Endothelial cell of umbilical vein (primary cell): ENCODE measurements at regions not wholly inside any gene's neighbourhood (a gene's known extent, or its start where the extent isn't known, plus 50 kb on each side); places are given as distances from the start of the nearest gene placed in this dataset.

Experiments
- BruUV-seq: library from RNA; stranded (reverse); fragments of 400-500 nt; replicated peaks from 2 replicates; lab custom pipeline; 2021; lab: Mats Ljungman, UMichigan
- CTCF ChIA-PET: fragments of 300-600, 350-600 bp; sonication (Branson Sonifier 250); formaldehyde crosslinking; loops from one replicate; lab custom pipeline; 2021; ENCODE audit warnings: antibody characterized with exemption, inconsistent platforms; lab: Charles Lee
- POLR2A ChIA-PET: fragments of 300-600, 350-600 bp; sonication (Branson Sonifier 250); formaldehyde crosslinking; loops from one replicate; lab custom pipeline; 2021; ENCODE audit warnings: antibody characterized with exemption, inconsistent platforms; lab: Charles Lee
- DNase-seq: peaks from one replicate; pipeline ENCODE4 v3.0.0-alpha.2; 2011; ENCODE audit warnings: low read depth, low spot score
- FAIRE-seq: peaks from 2 replicates; lab custom pipeline; 2011; peaks lifted over from hg19 to GRCh38; lab: Jason Lieb, UNC
- H2AFZ ChIP-seq: 2 replicates; pipeline ENCODE4 v1.6.0; 2012; ENCODE audit warnings: low read depth, low read length, control low read depth, inconsistent platforms
- H3K27ac ChIP-seq: 2 replicates; pipeline ENCODE4 v1.5.1; 2011; ENCODE audit warnings: low read depth, mild to moderate bottlenecking, control low read depth, low read length, moderate library complexity; ENCODE audit not compliant: insufficient read depth
- H3K27me3 ChIP-seq, 2 experiments: 2 replicates each; pipeline versions ENCODE4 v1.6.0 to v1.6.1; 2011; ENCODE audit warnings: low read length in 2 of 2, mixed read lengths in 1 of 2; ENCODE audit not compliant: control insufficient read depth in 2 of 2, insufficient read depth in 2 of 2
- H3K36me3 ChIP-seq, 2 experiments: 2 replicates in 1 of 2; 3 replicates in 1 of 2; pipeline ENCODE4 v1.5.1; 2011; ENCODE audit warnings: low read length in 2 of 2, mild to moderate bottlenecking in 1 of 2, moderate library complexity in 1 of 2; ENCODE audit not compliant: control insufficient read depth in 2 of 2, insufficient read depth in 2 of 2; ENCODE audit errors: extremely low read depth in 1 of 2
- H3K4me1 ChIP-seq: 3 replicates; pipeline ENCODE4 v1.5.1; 2011; ENCODE audit warnings: mild to moderate bottlenecking, low read length; ENCODE audit not compliant: control insufficient read depth, insufficient read depth; ENCODE audit errors: extremely low read depth
- H3K4me2 ChIP-seq: 2 replicates; pipeline ENCODE4 v1.6.1; 2011; ENCODE audit warnings: low read length, control low read depth, mixed read lengths; ENCODE audit not compliant: insufficient read depth
- H3K4me3 ChIP-seq, 3 experiments: fragments of 200-600 bp in 1 of 3; sonication (generic), shearing (Covaris generic) in 1 of 3; replicated peaks in 1 of 3; 2 replicates each; pipeline ENCODE4 v1.5.1; 2011 to 2016; ENCODE audit warnings: control low read depth in 3 of 3, low read length in 3 of 3, mild to moderate bottlenecking in 2 of 3, inconsistent platforms in 1 of 3, low read depth in 1 of 3, moderate library complexity in 1 of 3; ENCODE audit not compliant: insufficient read depth in 1 of 3
- H3K79me2 ChIP-seq: 2 replicates; pipeline ENCODE4 v1.6.0; 2012; ENCODE audit warnings: low read length, inconsistent platforms; ENCODE audit not compliant: control insufficient read depth, insufficient read depth
- H3K9ac ChIP-seq: replicated peaks from 2 replicates; pipeline ENCODE3; 2011; ENCODE audit warnings: low read length, control low read depth; ENCODE audit not compliant: insufficient read depth; ENCODE audit errors: extremely low read depth
- H3K9me1 ChIP-seq: replicated peaks from 3 replicates; pipeline ENCODE4 v1.6.0; 2011; ENCODE audit warnings: mild to moderate bottlenecking, low read length; ENCODE audit not compliant: control insufficient read depth, insufficient read depth; ENCODE audit errors: extremely low read depth
- H3K9me3 ChIP-seq: replicated peaks from 2 replicates; pipeline ENCODE4 v1.5.1; 2012; ENCODE audit warnings: low read length, inconsistent platforms; ENCODE audit not compliant: control insufficient read depth, insufficient read depth
- H4K20me1 ChIP-seq: replicated peaks from 2 replicates; pipeline ENCODE3; 2011; ENCODE audit warnings: mild to moderate bottlenecking, low read length; ENCODE audit not compliant: control insufficient read depth, insufficient read depth; ENCODE audit errors: extremely low read depth
- EZH2 ChIP-seq: IDR thresholded peaks from 2 replicates; pipeline ENCODE4 v1.6.1; 2012; ENCODE audit warnings: borderline replicate concordance, low read depth, mild to moderate bottlenecking, moderate library complexity, low read length, inconsistent platforms; ENCODE audit not compliant: severe bottlenecking
- FOS ChIP-seq: IDR thresholded peaks from 2 replicates; pipeline ENCODE4 v1.6.1; 2011; ENCODE audit warnings: mild to moderate bottlenecking, low read length, moderate library complexity, borderline replicate concordance; ENCODE audit not compliant: insufficient read depth
- GATA2 ChIP-seq: IDR thresholded peaks from 2 replicates; pipeline ENCODE4 v1.7.0; 2011; ENCODE audit warnings: low read depth, mild to moderate bottlenecking, moderate library complexity, mixed read lengths, low read length; ENCODE audit not compliant: insufficient read length, insufficient read depth
- MYC ChIP-seq: IDR thresholded peaks from one replicate; pipeline ENCODE4 v1.6.1; 2011; ENCODE audit warnings: mild to moderate bottlenecking, low read depth, low read length
- POLR2A ChIP-seq: IDR thresholded peaks from 2 replicates; pipeline ENCODE4 v1.6.1; 2012; ENCODE audit warnings: low read depth, mild to moderate bottlenecking, control low read depth, low read length
- POLR2AphosphoS5 ChIP-seq: IDR thresholded peaks from 2 replicates; pipeline ENCODE4 v1.6.1; 2012; ENCODE audit warnings: low read depth, mild to moderate bottlenecking, control low read depth, low read length, moderate library complexity; ENCODE audit not compliant: insufficient read depth
- dilution Hi-C: fragments of 300-500 bp; cut with MboI; formaldehyde crosslinking; loops from one replicate; pipeline ENCODE4 v1.15.0; 2019; ENCODE audit warnings: low sequenced_read_pairs; ENCODE audit not compliant: extremely low pct_ligation_motif_present
- intact Hi-C: fragments of 100-400 bp; cut with micrococcal nuclease; formaldehyde crosslinking; loops from one replicate; pipeline ENCODE4 v1.10.0; 2022
- TF ChIP-seq, protein P1 (sequence below): IDR thresholded peaks from 2 replicates; pipeline ENCODE4 v1.6.1; 2011; ENCODE audit not compliant: insufficient read depth, insufficient read length

DNA sequence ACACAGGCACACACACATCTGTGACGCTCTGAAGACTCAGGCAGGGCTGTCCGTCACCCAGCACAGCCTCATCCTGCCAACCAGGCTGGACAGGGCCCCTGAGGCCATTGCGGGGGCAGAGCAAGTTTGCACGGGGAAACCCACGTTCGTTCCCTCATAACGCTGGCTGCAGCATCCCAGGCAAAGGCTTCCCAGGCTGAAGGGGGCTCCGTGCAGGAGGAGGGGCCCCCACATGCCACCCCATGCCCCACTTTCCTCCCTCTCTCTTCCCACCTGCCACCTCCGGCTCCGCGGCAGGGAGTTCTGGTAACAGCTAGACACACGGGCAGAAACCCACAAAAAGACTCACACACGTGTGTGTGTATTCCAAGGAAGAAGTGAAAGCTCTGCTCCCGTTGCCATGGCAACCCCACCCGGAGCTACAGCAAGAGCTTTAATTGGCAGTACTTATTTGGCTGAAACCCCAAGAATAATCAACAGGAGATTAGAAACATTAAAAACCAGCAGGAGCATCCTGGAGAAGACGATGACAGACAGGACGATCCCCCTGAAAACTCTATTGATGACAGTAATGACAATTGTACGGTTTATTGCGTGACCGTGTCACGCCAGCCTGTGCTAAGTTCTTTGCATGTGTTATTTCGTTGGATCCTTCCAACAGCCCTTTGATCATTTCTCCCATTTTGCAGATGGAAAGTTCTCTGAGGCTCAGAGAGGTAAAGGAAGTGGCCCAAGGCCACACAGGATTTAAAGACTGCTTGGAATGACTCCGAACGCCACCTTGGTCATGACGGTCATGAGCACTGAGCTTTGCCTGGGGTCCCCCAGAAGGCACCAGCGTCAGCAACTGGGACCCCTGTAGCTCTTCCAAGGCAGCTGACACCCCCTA, 247.1 kb downstream of the NPHP4 start:
- Histone ChIP-seq H3K9me1 (no peaks in the 10 kb centered on the region), H3K9ac (no peak overlapping the region), H2AFZ (no peak overlapping the region), H3K27me3 (no peaks in the 10 kb centered on the region), H3K36me3 (no peaks in the 10 kb centered on the region), H3K79me2 (no peaks in the 10 kb centered on the region), H3K27ac (no peak overlapping the region), H4K20me1 (no peaks in the 10 kb centered on the region), H3K4me2 (no peak overlapping the region), H3K4me3 (no peak overlapping the region), H3K4me1 (no peaks in the 10 kb centered on the region), H3K9me3 (no peaks in the 10 kb centered on the region)
- BruUV-seq, result no TSS peak
- DNase-seq (no peak), FAIRE-seq (no peak)
- dilution Hi-C loops, result no loop called here
- intact Hi-C loops, result loop anchor here (1.0 kb wide), 1 partner anchor 235 kb away; no protein-coding TSS in a partner anchor
- TF ChIP-seq POLR2A (no peak), EZH2 (no peak), POLR2AphosphoS5 (no peak)
- ChIA-PET CTCF (interaction anchor here (1.5 kb wide), 1 partner anchor 1088 kb away, joined by 4 read pairs; no protein-coding TSS in a partner anchor), POLR2A (no interaction called here)

DNA sequence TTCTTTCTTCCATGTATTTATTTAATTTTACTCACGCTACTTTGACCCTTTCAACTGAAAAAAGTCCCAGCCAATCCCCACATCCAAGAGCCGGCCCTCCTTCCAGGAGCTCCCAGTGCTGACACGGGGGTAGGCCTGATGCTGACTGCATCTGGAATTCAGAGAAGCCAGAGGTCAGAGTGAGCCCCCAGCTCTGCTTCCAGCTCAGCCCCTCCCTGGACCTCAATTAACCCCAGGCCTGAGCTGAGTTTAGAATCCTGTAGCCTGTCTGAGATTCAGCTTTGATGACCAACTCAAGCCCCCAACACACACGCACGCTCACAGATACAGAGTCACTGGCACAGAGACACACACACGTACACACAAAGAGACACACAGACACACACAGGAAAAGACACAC, 247.9 kb downstream of the NPHP4 start:
- H3K4me1 ChIP-seq, result no peaks in the 10 kb centered on the region
- H3K9me3 ChIP-seq, result no peaks in the 10 kb centered on the region
- H2AFZ ChIP-seq, result no peak overlapping the region
- TF ChIP-seq GATA2, result no peak
- no peak for TF ChIP-seq MYC
- TF ChIP-seq FOS, result no peak
- TF ChIP-seq EZH2, result no peak
- TF ChIP-seq, protein P1, sequence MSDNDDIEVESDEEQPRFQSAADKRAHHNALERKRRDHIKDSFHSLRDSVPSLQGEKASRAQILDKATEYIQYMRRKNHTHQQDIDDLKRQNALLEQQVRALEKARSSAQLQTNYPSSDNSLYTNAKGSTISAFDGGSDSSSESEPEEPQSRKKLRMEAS, result no peak
- TF ChIP-seq POLR2AphosphoS5, result no peak
- POLR2A ChIA-PET, result no interaction called here
- dilution Hi-C loops, result no loop called here
- H3K79me2 ChIP-seq, result no peaks in the 10 kb centered on the region
- DNase-seq, result no peak
- intact Hi-C loops, result no loop called here
- H3K36me3 ChIP-seq, result no peaks in the 10 kb centered on the region
- no peak overlapping the region for H3K27ac ChIP-seq
- no peak overlapping the region for H3K9ac ChIP-seq
- no peak overlapping the region for H3K4me3 ChIP-seq
- BruUV-seq, result no TSS peak
- H4K20me1 ChIP-seq, result no peaks in the 10 kb centered on the region
- no peaks in the 10 kb centered on the region for H3K27me3 ChIP-seq
- CTCF ChIA-PET, result interaction anchor here (1.5 kb wide), 1 partner anchor 1088 kb away, joined by 4 read pairs; no protein-coding TSS in a partner anchor
- H3K4me2 ChIP-seq, result no peak overlapping the region
- no peaks in the 10 kb centered on the region for H3K9me1 ChIP-seq
- no peak for FAIRE-seq
